KG1 (cell line): ENCODE measurements at regions not wholly inside any gene's neighbourhood (a gene's known extent, or its start where the extent isn't known, plus 50 kb on each side); places are given as distances from the start of the nearest gene placed in this dataset.
"Not testable (repeated sequence)": the region's sequence is repeated elsewhere in the genome, so short reads cannot be mapped to it uniquely, and the experiment has no call there.

Experiments used
- DNase-seq: peaks from one replicate; lab custom pipeline; 2025; lab: John Stamatoyannopoulos, UW

- no peak for DNase-seq
Measured at GRCh38 chr18:22739789-22740188, 193.3 kb upstream of the RBBP8 start.

- no peak for DNase-seq
Measured at GRCh38 chr18:22741318-22741717, 191.8 kb upstream of the RBBP8 start.

- no peak for DNase-seq
Measured at GRCh38 chr18:22742409-22742808, 190.7 kb upstream of the RBBP8 start.

- DNase-seq = no peak
Measured at GRCh38 chr18:22745966-22746365, 187.2 kb upstream of the RBBP8 start.

GRCh38 chr18:22752014-22752413, 181.1 kb upstream of the RBBP8 start:
- DNase-seq = no peak

- DNase-seq = no peak
Measured at GRCh38 chr18:22753130-22753831, 179.8 kb upstream of the RBBP8 start.

- DNase-seq = not testable (repeated sequence)
Measured at GRCh38 chr18:22764005-22764404, 169.1 kb upstream of the RBBP8 start.

- DNase-seq = no peak
Measured at GRCh38 chr18:22765896-22766295, 167.2 kb upstream of the RBBP8 start.

- no peak for DNase-seq
Measured at GRCh38 chr18:22767653-22768052, 165.5 kb upstream of the RBBP8 start.

GRCh38 chr18:22773944-22774343, 159.2 kb upstream of the RBBP8 start:
- no peak for DNase-seq

GRCh38 chr18:22778996-22779395, 154.1 kb upstream of the RBBP8 start:
- DNase-seq = no peak

GRCh38 chr18:22783245-22783644, 149.9 kb upstream of the RBBP8 start:
- DNase-seq = no peak

- no peak for DNase-seq
Measured at GRCh38 chr18:22783662-22784076, 149.5 kb upstream of the RBBP8 start.

- no peak for DNase-seq
Measured at GRCh38 chr18:22789052-22789451, 144.1 kb upstream of the RBBP8 start.

- no peak for DNase-seq
Measured at GRCh38 chr18:22789600-22789999, 143.5 kb upstream of the RBBP8 start.

- no peak for DNase-seq
Measured at GRCh38 chr18:22790545-22791309, 142.4 kb upstream of the RBBP8 start.

GRCh38 chr18:22791310-22791610, 141.9 kb upstream of the RBBP8 start:
- no peak for DNase-seq

GRCh38 chr18:22796113-22796512, 137.0 kb upstream of the RBBP8 start:
- DNase-seq = no peak

GRCh38 chr18:22800551-22800951, 132.6 kb upstream of the RBBP8 start:
- DNase-seq = no peak

- no peak for DNase-seq
Measured at GRCh38 chr18:22813648-22814328, 119.3 kb upstream of the RBBP8 start.

GRCh38 chr18:22814329-22814703, 118.8 kb upstream of the RBBP8 start:
- no peak for DNase-seq

GRCh38 chr18:22816266-22817176, 116.6 kb upstream of the RBBP8 start:
- no peak for DNase-seq
